Choroid plexus epithelial cell (primary cell): ENCODE measurements at regions not wholly inside any gene's neighbourhood (a gene's known extent, or its start where the extent isn't known, plus 50 kb on each side); places are given as distances from the start of the nearest gene placed in this dataset.

Experiments used
- DNase-seq: peaks from one replicate; pipeline ENCODE4 v3.0.0-alpha.2; 2010; ENCODE audit warnings: low read depth
- H3K4me3 ChIP-seq: 2 replicates; pipeline ENCODE4 v1.5.1; 2011; ENCODE audit warnings: low read depth, mild to moderate bottlenecking, control low read depth, low read length, moderate library complexity
- CTCF ChIP-seq: conservative IDR thresholded peaks from 2 replicates; pipeline ENCODE4 v1.5.1; 2011; ENCODE audit warnings: low read depth, mild to moderate bottlenecking, control low read depth, inconsistent platforms, low read length, moderate library complexity

DNA sequence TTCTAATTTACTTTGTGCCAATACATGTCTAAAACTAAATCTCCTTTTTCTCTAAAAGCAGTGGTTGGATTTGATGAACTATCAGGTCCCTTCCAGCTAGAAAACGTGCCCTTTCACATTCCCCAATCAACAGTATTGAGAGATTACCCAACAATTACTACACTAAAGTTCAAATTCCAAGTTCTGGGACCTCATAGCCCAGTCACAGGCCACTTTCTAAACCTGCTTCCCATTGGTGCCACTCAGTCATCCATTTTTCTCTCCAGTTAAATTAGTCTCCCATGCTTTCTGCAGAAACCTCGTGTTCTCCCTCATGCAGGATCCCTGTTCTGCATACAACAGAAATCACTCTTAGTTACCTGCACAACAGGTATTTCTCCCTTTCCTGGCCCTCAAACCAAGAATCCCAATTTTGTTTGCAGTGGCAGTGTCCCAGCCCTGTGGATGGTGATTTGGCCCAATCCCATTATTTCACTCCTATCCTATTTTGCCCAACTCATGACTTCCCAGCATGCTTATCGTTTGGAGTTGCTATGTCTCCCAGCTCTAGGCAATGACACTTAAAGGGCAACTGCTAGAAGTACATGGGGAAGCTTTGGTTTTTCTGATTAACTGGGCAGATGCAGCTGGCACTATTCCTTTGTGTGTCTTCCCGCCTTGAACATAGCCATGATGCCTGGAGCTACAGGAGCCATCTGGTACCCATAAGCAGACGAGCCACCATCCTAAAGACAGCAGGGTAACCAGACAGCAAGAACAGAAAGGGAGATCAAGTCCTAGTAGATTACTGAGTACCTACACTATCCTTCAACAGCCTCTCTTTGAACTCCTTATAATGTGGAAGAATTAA is 224.2 kb downstream of the MINAR1 start:
- H3K4me3 ChIP-seq: no peak overlapping the region
- no peak for TF ChIP-seq CTCF
- DNase-seq: no peak

- DNase-seq: no peak
- H3K4me3 ChIP-seq: no peak overlapping the region
- no peak for TF ChIP-seq CTCF
Observed at GRCh38 chr15:79657722-79658121, 225.6 kb downstream of the MINAR1 start.

GRCh38 chr15:79659691-79660090 is 227.6 kb downstream of the MINAR1 start:
- TF ChIP-seq CTCF: no peak
- DNase-seq: no peak

DNA sequence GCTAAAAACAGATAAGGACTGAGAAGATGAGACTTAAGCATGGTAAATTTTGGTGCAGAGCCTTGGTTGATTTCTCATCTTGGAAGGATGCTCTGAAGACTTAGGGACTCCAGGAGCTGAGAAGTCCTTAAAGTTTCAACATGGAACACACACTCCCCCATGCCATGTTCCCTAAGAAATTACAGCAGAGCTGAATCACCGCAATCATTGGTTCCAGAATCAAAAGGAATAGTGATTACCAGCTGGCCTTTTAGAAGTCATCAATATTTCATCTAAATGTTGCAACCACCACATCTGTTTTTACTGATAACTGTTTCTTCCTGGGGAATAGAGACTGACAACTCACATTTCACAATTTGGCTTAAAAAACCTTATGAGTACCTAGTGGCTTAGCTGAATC is 229.3 kb downstream of the MINAR1 start:
- no peak for DNase-seq
- H3K4me3 ChIP-seq: no peak overlapping the region
- TF ChIP-seq CTCF: no peak

More at GRCh38 chr15:79659691-79660090, 227.6 kb downstream of the MINAR1 start:
- no peak overlapping the region for H3K4me3 ChIP-seq

DNA sequence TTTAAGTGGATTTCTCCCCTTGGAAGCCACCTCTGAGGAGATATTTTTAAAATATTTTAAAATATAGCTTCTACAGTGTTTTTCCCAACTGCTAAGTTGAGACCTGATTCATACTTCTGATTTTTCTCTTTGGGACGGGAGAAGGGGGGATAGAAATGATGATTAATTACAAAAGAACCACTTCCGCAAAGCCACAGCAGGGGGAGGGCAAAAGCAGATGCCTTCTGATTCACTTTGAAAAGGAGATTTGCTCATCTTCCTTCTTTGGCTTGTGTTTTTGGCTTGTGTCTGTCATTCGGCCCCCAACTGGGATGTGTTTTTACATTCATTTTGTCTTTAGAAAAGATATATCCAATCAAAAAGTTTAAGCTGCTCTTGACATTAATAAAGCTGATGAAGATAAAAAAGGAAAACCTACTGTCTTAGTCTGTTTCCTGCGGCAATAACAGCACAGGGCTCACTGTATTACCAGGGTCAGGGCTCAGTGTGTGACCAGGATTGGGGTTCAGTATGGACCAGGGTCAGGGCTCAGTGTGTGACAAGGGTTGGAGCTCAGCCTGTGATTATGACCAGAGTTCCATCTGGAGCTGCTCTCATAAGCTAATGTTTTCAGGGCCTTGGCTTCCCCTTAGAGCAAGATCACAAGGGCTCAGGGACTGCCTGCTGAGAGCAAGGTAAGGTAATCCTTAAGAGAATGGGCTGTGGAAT is 223.2 kb downstream of the MTHFS start:
- no peak overlapping the region for H3K4me3 ChIP-seq
- DNase-seq: peak; percentile 80
- TF ChIP-seq CTCF: peak; percentile 39

GRCh38 chr15:79674124-79674465 is 222.7 kb downstream of the MTHFS start:
- no peak for DNase-seq
- no peak for TF ChIP-seq CTCF
- no peak overlapping the region for H3K4me3 ChIP-seq
